ENCODE measurements at regions not wholly inside any gene's neighbourhood (a gene's known extent, or its start where the extent isn't known, plus 50 kb on each side); places are given as distances from the start of the nearest gene placed in this dataset.

DNA sequence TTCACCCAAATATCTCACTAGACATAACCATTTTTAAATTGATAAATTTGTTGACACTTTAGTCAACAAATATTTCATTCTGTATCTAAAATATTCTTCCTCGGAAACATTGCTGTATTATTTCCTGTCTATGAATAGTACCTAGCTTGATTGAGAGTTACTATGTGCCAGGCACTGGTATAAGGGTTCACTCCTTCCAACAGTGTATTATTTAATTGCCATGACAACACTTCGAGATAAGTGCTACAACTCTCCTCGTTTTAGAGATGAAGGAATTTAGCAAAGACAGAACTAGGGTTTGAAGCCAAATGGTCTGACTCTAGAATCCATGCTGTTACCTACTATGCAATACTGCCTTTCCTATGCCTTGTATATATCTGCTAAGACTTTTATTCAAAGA, 287.2 kb downstream of the YTHDC2 start:
- DNase-seq (ENCODE audit: low spot score) = no peak

- no peak for DNase-seq (ENCODE audit: low spot score)
Observed at GRCh38 chr5:113804264-113804663, 290.8 kb downstream of the YTHDC2 start.

DNA sequence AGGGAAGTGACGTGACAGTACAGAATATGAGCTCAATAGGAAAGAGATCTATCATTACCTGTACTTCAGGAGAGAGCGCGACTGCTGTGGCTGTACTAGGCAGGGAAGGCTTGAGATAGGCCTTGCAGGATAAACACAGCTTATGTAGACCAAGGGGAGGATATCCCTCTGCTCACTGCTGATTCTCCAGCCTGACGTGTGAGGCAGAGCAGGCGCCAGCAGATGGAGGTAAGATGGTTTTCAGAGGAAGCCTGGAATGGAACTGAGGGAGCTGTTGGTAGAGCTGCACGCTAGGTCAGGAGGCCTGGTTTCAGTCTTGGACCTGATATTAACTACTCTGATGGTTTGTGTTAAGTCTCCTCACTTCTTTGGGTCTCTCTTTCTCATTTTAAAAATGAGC, 291.4 kb downstream of the YTHDC2 start:
- DNase-seq (ENCODE audit: low spot score) = no peak

- DNase-seq (ENCODE audit: low spot score) = no peak
Observed at GRCh38 chr5:113806250-113806649, 292.8 kb downstream of the YTHDC2 start.

GRCh38 chr5:113806904-113807303, 293.4 kb downstream of the YTHDC2 start:
- DNase-seq (ENCODE audit: low spot score) = no peak

GRCh38 chr5:113807427-113807991, 294.0 kb downstream of the YTHDC2 start:
- DNase-seq (ENCODE audit: low spot score) = no peak

GRCh38 chr5:113808956-113809355, 295.5 kb downstream of the YTHDC2 start:
- DNase-seq (ENCODE audit: low spot score) = no peak

DNA sequence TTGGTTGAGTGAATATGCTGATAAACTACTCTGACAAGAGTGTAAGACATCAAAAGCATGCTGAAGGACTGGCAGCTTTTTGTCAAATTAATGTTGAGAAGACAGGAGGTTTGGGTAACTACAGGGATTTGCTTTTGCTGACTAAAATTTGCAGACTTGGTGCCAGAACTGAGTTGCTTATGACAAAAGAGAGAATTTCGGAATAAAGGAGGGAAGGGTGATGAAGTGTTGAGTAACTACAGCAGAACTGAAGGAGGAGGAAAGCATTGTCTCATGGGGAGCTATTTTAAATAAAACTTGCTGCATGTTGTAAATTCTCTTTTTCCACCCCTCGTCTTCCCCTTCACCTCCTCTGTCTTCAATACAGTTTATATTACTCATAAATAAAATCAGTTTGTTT, 296.1 kb downstream of the YTHDC2 start:
- DNase-seq (ENCODE audit: low spot score) = no peak

- DNase-seq (ENCODE audit: low spot score) = no peak
Observed at GRCh38 chr5:113813466-113813865, 300.0 kb downstream of the YTHDC2 start.

DNA sequence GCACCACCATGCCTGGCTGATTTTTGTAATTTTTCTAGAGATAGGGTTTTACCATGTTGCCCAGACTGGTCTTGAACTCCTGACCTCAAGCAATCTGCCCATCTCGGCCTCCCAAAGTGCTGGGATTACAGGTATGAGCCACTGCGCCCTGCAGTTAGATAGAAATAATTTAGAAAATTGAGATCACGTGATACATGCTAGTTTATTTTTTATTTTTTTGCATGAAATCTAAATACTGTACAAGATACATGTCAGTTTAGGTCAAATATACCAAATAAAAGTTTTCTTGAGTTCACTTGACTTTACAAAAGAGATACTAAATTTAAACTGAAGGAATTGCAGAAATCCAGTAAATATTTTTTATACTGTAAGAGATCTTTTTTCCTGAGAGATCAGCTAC, 304.2 kb downstream of the YTHDC2 start:
- no peak for DNase-seq (ENCODE audit: low spot score)

DNA sequence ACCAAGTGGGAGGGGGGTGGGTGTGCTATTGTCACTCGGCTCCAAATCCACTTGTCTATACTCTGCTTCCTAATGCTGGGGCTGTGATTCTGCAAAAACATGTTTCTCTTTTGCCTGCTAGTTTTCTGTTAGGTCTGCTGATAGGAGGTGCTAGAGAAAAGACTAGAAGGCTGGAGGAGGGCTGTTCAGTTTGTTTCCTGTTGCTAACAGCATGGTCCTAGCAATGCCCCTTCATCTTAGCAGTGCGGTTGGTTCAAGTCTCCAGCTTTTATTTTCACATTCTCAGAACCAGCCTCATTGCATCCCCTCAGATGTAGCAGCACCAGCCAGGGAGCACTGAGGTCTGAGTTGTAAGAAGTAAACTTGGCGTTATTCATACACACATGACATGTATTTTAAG, 310.2 kb downstream of the YTHDC2 start:
- DNase-seq (ENCODE audit: low spot score) = no peak

DNA sequence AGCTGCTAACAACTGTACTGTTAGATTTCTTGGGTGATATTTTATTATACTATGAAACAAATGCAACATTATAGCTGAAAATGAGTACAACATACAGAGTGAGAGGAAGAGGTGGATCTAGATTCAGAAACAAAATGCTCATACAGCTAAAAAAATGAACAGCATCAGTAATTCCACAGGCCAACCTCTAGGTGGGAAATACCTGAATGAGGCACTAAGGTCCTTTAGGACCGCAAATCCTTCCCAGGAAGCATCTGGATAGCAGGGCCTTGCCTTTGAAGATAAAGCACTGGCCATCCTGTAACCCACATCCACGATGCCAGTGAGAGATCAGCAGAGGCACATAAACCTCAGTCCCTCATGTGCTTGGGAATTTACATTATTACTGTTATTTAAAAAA, 310.8 kb downstream of the YTHDC2 start:
- no peak for DNase-seq (ENCODE audit: low spot score)

- no peak for DNase-seq (ENCODE audit: low spot score)
Observed at GRCh38 chr5:113825176-113825575, 311.7 kb downstream of the YTHDC2 start.

DNA sequence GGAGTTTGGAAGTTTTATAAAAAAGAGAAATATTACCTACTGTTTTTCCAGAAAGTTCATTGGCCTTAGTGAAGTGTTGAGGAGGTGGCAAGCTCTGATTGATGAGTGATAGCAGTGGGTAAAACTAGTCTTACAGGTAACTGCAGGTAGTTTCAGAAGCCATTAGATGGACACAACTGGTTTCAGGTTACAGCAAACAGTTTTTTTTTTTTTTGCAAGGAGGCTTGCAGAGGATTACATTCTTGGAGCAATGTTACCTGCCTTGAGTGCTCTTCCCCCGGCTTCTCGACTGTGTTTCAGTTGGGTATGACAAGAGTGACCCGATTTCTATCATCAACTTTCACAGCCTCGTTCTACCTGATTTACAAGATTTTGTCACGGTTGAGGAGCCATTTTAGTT, 333.4 kb downstream of the YTHDC2 start:
- DNase-seq (ENCODE audit: low spot score) = no peak

DNA sequence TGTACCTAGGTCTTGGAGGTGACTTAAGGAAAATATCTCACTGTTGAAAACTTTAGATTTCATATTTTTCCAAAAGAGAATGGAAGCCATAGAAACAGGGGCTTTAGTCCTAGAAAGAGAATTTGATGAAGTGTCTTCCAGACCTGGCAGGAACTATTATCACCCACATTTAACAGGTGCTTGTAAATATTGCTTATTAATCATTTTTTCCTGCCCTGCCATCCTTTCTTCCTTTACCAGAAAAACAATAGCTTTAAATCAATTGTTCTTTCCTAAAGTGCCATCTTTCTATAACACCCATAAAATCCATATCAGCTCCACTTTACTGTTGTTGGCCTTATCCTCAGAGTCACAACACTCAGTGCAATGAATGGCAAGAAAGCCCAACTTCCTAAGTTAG, 350.9 kb downstream of the YTHDC2 start:
- no peak for DNase-seq (ENCODE audit: low spot score)

DNA sequence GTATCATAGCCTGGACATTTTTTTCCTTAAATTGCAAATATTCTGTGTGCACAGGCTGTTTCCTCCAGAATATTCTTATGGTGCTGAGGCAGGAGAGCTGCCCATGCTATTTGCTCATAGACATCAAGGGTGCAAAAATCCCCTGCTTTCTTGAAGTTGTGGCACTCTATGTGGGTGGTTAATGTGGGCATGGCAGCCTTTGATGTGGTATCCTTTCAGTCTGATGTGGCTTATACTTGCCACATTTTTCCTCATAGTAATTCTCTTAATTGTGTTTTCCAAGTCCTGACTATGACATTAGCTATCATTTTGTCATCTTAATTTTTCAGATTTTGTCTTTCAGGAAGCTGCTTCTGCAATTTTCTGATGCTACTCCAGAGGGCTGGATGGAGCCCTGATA, 353.3 kb downstream of the YTHDC2 start:
- no peak for DNase-seq (ENCODE audit: low spot score)

- DNase-seq (ENCODE audit: low spot score) = no peak
Observed at GRCh38 chr5:113869611-113870010, 356.1 kb downstream of the YTHDC2 start.

GRCh38 chr5:113871972-113872371, 358.5 kb downstream of the YTHDC2 start:
- DNase-seq (ENCODE audit: low spot score) = no peak

DNA sequence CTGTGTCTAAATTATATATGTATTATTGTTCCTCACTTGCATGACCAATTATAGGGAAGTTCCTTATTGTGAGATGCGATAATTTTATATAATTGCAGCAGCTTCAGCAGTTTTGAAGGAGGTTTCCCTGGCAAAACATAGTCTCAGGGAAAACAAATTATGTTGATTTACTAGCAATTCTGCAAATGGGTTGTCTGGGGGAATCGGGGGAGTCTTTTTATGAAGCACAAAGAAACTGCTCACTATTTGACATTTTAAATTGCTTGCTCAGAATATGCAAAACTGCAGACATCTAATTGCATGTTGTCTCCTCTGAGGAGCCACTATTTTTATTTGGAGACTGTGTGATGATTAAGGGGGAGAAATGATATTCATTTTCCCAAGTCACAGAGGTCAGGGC, 361.6 kb downstream of the YTHDC2 start:
- no peak for DNase-seq (ENCODE audit: low spot score)

DNA sequence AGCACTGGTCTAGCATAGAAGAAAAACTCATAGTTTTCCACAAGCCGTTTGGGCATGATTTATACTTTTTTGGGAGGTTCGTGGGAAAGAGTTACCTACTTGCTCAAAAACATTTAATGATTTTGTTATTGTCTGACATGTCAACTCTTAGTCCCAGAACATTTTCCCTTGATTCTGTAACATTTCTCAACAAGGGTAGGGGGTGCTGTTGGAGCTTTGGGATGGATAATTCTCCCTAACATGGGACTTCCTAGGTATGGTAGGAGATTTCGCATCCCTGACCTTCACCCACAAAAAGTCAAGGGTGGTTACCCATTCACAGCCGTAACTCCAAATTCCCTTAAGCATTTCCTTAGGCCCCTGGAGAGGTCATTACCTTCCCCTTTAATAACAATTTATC, 378.0 kb downstream of the YTHDC2 start:
- no peak for DNase-seq (ENCODE audit: low spot score)

GRCh38 chr5:113896789-113897188, 383.3 kb downstream of the YTHDC2 start:
- DNase-seq (ENCODE audit: low spot score) = no peak

- no peak for DNase-seq (ENCODE audit: low spot score)
Observed at GRCh38 chr5:113897748-113898147, 384.3 kb downstream of the YTHDC2 start.

DNA sequence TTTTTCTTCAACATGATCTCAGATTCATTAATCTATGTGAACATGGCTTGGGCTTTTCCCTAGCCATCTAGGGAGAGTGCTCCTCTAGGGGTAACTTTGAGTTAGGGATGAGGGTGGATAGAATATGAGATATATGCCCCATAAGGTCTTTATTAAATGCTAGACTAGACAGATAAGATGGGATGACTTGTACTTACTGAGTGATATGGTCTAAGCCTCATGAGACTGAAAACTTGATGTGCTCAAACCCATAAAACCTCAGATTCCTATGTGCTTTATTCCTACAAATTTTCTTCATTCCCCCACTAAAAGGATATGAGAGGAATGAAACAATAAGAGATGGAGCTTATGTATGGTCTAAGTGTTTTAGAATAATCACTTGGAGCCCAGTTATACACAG, 386.6 kb downstream of the YTHDC2 start:
- DNase-seq (ENCODE audit: low spot score) = no peak

GRCh38 chr5:113900816-113901215, 387.3 kb downstream of the YTHDC2 start:
- DNase-seq (ENCODE audit: low spot score) = no peak

GRCh38 chr5:113901718-113902117, 388.2 kb downstream of the YTHDC2 start:
- no peak for DNase-seq (ENCODE audit: low spot score)

Data from CD4-positive, alpha-beta T cell treated with Interleukin-15 for 4 hours (primary cell).